ENCODE measurements at regions not wholly inside any gene's neighbourhood (a gene's known extent, or its start where the extent isn't known, plus 50 kb on each side); places are given as distances from the start of the nearest gene placed in this dataset.

DNA sequence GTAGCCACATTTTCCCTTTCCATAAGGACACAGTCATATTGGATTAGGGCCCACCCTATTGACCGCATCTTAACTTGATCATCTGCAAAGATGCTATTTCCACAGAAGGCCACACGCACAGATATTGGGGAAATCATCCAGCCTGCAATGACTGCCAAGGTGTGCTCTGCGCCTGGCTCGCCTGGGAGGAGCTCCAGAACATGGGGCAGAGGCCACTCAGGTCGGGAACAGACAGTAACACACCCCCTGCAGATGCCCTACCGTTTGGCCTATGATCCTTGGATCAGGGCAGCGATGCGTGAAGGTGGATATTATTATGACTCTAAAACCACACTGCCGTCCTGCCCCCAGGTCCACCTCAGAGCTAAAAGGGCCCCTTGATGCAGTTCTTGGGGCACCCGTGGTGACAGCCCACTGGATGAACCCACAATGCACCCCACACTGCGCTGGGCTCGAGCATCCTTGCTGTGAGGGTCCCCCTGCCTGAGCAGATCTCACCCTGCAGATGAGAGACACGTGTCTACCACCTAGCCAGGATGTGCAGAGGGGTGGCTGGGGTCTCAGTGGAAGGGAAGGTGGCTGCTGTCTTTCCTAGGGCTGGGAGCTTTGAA lies 72.9 kb upstream of the ZNF516 start:
- DNase-seq = no peak

DNA sequence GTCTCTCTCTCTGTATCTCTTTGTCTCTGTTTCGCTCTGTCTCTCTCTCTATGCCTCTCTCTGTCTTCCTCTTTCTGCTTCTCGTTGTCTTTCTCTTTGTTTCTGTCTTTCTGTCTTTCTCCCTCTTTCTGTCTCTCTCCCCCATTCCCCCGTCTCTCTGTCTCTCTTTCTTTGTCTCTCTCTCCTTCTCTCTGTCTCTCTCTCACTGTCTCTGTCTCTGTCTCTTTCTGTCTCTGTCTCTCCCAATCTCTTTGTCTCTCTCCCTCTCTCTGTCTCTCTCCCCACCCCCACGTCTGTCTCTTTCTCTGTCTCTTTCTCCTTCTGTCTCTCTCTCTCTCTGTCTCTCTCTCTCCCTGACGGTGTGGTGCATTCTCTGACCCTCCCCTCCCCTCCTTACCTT lies 71.9 kb upstream of the ZNF516 start:
- no peak for DNase-seq

DNA sequence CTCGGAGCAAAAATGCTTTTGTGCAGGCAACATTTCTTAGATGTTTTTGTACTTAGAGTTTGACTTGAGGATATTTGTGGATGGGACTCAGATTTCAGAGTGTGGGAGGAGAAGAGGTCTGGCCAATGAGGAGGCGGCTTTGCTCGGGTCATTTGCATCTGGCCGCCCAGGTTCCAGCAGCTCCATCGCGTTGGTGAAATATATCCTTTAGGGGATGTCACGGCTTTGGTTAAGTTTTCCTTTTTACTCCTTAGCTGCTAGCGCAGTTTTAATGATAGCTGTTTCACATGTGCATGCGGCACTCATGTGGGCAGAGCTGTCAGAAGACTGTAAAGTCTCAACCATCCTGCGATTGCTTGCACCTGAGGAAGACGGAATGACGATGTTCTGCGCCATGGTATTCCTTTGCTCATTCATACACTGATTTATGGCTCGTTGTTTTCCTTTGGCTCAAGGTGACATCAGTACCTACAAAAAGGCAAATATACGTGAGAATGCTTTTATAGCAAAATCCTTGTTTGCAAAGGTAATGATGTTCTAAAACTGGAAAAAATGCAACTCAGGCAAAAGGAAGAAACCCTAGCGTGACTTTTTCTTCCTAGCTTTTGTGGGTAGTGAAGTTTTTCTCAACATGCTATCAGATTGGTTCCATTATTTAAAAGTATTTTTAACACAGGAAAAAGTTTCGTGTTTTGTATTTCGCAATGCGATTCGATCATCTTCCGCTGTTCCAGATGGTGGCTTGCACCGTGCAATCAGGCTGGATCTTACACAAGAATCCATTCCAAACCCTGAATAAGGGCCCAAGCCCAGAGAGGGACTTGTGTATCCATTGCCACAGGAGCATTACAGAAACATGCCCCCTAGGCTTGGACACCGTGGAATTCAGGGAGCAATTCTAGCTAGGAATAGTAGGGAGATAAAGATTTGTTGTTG lies 70.5 kb upstream of the ZNF516 start:
- DNase-seq = no peak

DNA sequence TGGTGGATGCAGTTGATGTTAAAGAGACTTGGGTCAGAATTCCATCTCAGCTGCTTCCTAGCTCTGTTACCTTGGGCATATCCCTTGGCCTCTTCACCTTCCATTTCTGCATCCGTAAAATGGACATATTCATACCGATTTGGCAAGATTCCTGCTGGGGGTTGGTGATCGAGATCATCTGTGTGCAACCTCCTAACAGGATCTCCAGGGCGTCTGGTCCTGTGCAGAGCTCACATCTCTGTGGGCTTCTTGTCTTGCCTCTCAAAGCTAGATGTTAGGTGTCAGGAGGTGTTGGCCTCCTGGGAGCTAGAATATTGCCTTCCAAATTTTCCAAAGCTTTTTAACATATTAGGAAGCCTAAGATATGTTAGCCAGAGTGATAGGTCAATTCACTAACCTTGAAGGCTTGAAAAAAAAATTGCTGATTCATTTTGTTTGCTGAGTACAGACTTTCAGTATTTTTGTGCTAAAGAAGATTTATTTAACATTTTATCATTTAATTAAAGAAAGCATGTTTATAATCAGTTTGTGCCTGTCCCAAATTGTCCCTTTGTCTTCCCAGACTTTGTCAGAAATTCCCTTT lies 69.7 kb upstream of the ZNF516 start:
- DNase-seq = no peak

DNA sequence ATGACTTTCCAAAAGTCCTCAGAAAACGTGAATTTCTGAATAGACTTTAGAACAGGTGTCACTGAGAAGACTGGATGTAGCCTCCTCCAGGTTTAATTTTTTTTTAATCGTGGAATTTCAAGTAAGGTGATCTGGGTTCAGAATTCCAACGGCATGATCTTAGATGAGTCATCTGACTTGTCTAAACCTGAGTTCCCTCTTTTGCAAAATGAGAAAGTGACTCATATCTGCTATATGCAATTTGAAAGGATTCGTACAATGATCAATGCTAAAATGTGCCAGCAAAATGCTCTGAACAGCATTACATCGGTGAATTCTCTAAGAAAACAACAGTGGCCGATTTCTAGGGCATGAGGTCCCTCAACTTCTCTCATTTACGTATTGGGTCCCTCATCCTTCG lies 69.1 kb upstream of the ZNF516 start:
- DNase-seq = no peak

DNA sequence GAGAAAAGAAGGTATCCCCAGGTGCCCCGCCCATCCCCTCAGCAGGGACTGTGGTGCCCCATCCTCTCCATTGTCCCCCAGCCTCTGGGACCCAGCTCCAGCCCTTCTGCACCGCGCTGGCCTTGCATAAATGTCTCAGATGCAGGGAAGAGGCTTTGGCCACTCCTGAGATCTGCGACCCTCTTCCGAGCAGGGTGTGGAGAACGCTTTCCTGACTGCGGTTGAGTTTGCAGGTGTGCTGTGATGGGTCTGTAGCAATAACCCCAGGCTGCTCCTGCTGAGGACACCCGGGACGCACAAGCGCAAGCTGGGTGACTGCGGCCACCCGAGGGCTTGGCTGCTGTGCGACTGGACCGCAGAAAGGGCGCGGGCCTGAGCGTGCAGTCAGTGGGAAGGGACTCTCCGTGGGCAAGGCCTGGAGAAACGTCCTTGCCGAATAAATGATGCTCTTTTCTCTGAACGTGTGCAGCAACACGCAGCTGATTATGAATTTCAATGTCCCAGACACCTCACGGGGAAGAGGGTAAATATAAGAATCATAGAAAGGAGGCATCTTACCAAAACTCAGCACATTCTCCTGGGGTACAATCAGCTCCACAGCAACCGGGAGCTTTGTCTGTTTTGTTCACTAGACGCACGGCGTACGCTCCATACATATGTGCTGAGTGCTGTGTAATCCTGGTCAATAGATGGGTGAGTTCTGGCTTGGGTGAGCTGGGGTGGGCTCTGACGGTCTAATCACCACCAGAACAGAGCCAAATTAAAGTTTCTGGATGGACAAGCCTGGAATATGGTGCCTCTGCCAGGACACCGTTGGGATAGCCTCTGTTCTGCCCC lies 67.5 kb upstream of the ZNF516 start:
- no peak for DNase-seq

DNA sequence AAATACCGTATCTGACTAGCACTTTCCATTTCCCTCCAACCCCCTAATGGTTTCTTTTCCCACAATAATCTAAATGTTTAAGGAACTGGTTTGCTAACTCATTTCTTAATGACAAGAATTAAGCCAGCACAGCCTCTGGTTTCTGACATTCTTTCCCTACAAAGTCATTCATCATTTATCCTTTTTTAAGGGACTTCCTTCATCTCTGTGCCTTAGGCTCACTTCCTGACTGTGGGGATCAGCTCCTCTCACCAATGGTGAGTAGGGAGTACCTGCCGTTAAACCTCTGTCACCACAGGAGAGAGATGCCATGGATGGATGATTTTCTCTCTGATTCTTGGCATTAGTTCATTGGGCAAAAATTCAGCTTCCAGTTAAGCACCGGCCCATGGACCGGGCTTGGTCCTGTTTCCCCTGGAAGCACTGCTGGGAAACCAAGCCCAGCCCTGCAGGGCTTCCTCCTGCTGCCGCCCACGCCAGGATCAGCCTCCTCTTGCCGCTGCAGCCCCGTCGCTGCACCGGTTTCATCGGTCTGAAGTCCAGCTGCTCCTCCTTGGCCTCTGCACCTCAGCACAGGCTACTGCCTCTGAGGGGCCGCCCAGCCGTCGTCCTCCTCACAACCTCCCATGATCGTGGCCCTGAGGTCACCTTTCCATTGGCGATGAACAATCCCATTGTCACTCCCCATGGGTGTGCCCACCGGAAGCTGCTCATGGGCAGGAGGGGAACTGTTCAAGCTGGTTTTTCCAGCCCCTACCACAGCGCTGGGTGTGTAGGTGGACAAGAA lies 64.0 kb upstream of the ZNF516 start:
- no peak for DNase-seq

DNA sequence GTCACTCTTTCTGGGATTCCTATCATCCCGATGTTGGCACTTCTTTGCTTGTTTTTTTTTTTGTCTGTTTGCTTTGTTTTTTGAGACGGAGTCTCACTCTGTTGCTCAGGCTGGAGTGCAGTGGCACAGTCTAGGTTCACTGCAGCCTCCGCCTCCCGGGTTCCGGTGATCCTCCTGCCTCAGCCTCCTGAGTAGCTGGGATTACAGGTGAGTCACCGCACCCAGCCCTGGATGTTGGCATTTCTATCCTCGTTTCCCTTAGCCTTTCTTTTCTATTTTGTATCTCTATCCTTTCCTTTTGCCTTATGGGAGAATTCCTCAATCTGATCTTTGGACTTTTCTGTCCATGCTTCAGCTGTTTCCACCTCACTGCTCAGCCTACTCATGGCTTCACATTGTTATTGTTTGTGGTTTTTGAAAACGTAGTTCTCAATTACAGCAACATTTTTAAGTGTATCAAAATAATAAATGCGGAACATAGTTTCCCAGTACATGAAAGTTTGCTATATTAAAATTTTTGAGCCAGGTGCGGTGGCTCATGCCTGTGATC lies 62.1 kb upstream of the ZNF516 start:
- DNase-seq = no peak

DNA sequence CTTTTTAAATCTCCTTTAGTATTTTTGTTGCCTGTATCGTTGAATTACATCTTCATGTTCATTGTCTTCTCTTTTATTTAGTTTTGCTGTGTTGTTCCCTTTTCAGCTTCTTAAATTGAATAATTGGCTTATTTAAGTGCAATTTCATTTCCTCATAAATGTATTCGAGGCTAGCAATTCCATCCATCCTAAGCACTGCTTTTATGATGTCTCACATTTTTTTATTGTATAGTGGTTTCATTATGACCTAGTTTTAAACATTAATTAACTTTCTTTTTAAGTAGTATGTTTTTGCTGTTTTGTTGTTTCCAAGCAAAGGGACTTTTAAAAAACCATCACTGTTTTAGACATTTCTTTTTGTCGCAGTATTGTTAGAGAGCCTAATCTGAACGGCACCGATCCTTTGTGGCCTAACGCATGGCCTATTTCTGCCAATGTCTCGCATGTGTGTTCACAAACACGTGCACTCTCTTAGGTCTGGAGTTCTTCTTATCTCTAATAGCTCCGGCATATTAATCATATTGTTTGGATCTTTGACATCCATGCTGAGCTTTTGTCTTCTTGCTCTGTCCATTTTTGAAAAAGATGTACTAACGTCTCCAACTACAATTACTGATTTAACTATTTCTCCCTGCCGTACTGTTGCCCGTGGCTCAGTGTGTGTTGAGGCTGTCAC lies 59.6 kb upstream of the ZNF516 start:
- no peak for DNase-seq

DNA sequence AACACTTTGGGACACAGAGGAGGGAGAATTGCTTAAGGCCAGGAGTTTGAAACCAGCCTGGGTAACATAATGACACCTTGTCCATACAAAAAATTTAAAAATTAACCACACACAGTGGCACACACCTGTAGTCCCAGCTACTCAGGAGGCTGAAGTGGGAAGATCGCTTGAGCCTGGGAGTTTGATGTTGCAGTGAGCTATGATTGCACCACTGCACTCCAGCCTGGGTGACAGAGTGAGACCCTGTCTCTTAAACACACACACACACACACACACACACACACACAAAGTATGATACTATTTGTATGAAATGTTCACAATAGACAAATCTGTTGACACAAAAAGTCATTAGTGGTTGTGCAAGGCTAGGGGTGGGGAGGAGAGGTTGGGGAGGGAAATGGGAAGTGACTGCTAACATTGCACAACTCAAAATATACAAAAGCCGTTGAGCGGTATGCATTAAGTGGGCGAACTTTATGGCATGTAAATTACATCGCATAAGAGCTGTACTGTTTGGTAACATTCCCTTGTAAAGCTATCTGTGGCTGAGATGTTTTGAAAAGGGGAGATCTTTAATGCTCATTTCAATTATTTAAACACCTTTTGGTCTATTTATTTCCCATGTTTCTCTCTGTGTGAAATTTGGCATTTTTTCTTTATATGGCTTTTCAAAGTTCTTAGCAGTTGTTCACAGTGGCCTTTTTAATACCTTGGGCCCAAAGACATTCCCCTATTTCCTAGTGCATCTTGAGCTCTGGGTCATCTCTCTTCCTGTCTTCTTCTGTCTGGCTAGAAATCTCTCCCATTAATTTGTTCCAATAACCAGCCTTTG lies 58.9 kb upstream of the ZNF516 start:
- DNase-seq = no peak

DNA sequence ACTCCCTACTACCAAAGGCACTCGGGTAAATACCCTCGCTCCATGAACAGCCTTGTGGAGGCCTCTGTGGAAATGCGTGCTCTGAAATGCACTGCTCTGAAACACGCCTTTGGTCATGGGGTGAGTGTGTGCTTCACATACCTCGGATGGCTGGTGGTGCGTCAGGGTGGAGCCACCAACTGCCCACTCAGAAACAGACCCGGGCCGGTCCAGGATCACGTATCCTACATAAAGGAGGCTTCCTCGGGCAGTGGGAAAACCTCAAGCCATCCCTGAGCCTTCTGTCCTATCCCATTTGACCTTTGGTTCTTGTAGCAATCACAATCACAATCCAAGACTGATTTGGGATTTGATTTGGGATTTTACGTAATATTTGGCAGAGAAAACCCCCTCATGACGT lies 53.5 kb upstream of the ZNF516 start:
- DNase-seq = no peak

DNA sequence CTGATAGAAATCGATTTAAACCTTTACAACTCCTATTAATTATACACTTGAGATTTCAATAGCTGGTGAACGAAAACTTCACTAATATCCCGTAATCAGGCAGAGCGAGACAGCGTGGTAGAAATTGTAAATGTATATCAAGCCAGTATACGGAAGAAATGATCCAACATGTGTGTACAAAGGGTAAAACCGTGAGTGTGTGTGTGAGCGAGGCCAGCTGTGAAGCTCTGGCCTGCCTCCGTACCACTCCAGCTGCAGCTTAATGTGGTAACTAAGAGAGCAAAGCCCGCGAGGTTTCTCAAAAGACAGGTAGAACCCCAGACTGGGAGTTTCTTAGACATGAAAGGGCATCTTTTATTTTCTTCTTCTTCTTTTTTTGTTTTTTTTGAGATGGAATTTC lies 52.3 kb upstream of the ZNF516 start:
- DNase-seq = no peak

DNA sequence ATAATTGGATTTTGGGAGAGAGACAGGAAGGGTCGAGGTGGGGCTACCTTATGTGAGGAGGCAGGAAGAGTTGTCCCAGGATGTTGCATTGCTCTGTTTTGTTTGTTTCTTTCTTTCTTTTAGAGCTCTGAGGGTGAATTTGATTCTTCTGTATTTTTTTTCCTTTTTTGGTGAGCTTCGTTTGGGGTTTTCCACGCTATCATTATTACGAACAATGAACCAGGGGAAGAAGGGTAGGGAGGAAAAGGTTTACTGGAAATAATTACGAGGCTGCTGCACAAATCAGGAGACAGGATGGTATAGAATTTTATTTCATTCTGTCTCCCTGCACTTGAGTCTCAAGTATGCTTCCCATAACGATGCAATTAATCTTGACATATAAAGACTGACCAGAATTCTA lies 51.4 kb upstream of the ZNF516 start:
- no peak for DNase-seq

DNA sequence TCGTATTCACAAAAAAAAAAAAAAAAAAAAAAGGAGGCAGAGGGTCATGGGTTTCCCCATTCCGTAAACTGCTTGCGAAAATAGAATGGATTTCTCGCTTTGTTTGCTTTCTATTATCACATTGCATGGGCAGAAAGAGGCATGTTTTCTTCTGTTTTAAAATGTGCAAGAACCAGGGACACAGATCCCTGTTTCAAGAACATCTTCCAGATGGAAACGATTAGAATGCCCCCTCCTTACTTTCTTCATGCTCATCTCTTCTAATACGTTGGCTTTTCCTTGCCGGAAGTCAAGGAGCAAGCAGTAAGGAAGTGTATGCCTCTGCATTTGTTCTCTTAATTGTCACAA lies 51.0 kb upstream of the ZNF516 start:
- no peak for DNase-seq

DNA sequence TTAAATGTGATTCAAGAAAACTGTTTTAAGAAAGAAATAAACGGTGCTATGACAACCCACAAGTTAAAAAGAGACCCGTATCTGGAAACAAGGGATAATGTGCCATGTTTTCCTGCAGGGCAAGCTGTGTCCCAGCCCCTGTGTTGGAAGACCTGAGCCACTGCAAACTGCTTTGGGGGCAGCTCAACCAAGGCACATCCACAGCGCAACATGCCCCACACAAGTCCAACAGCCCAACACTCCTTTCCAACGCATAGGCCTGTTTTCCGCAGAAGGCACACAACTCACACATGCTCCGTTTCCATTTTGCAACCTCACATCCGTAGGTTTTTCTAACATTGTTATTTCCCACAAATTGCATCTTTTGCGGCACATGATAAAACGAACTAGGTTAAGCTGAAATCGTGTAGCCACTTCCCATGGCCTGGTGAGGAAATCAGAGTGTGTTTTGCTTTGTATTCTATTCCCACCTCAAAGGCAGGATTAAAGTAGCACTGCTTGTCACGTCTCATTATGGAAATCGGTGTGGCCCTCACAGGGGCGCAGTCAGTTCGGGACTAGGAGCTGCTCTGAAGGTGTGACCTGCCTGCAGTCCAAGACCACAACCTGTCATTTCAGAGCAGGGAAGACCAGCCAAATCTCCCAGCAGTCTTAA lies 50.5 kb upstream of the ZNF516 start:
- no peak for DNase-seq

DNA sequence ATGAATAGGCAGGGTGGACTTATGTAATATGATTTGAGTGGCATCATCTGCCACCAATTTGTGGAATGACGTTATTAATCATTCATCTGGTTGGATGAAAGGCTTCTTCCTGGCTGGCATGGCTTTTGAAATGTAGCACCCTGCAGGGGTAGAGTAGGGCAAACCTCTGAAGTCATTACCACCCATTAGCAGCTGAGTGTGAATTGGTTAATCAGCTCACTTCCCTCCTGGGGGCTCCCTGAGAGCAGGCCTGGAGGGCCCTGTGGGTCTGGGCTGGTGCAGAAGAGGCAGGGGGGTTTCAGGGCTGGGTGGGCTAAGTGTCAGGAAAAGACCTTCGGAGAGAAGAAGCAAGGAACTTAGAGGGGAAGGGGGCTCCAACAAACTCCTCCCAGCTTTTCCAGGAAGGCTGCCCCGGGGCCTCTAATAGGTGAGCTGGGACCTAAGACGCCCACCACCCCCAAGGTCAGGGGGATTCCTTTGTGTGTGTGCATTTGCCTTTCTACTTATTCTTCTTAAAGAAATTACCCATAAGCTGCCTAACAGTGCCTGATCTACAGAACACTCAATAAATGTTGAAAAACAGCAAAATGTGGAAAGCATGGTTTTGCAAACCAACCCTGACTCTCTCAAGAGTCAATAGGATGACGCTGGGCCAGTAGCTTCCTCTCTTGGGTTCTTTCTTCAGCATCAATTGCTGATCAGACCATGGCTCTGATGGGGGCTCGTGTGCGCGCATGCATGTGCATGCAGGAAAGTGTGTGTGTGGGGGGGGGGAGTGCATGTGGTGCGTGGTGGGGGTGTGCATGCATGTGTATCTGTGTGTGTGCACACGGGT lies 49.7 kb upstream of the ZNF516 start:
- DNase-seq = no peak
